IMR-90 (cell line): ENCODE measurements at regions not wholly inside any gene's neighbourhood (a gene's known extent, or its start where the extent isn't known, plus 50 kb on each side); places are given as distances from the start of the nearest gene placed in this dataset.
A peak's percentile ranks its signal among the peaks of the same experiment; 100 is the strongest.

Experiments
- ATAC-seq: fragments of 200-7000 bp; cut with Tn5 transposase; 2 replicates; pipeline ENCODE4 v1.9.1; 2020; ENCODE audit warnings: low read depth, mild to moderate bottlenecking, moderate library complexity
- BruUV-seq: library from RNA; stranded (reverse); fragments of 400-500 nt; replicated peaks from 2 replicates; lab custom pipeline; 2021; lab: Mats Ljungman, UMichigan
- CTCF ChIA-PET: fragments of 300-600 bp; formaldehyde crosslinking; extraction: SDS; loops from one replicate; lab custom pipeline; 2021; ENCODE audit warnings: antibody characterized with exemption; lab: Yijun Ruan, JAX
- POLR2A ChIA-PET: fragments of 300-600 bp; sonication (Branson Sonifier 250); formaldehyde crosslinking; loops from one replicate; lab custom pipeline; 2022; ENCODE audit warnings: antibody characterized with exemption; ENCODE audit not compliant: unreplicated experiment; lab: Charles Lee
- DNase-seq: peaks from one replicate; pipeline ENCODE4 v3.0.0; 2013
- H2AFZ ChIP-seq: replicated peaks from 2 replicates; pipeline ENCODE3; 2013; ENCODE audit warnings: low read length, mild to moderate bottlenecking; ENCODE audit not compliant: poor library complexity
- H2AK5ac ChIP-seq: 2 replicates; pipeline ENCODE4 v1.6.1; 2013; ENCODE audit warnings: low read depth, low read length, inconsistent platforms
- H2AK9ac ChIP-seq: replicated peaks from 2 replicates; pipeline ENCODE3; 2013; ENCODE audit warnings: mild to moderate bottlenecking, low read depth, low read length, moderate library complexity; ENCODE audit not compliant: poor library complexity
- H2BK120ac ChIP-seq: 2 replicates; pipeline ENCODE4 v1.6.1; 2013; ENCODE audit warnings: low read depth, low read length, inconsistent platforms
- H2BK15ac ChIP-seq: 3 replicates; pipeline ENCODE4 v1.6.1; 2013; ENCODE audit warnings: low read depth, low read length, inconsistent platforms
- H2BK20ac ChIP-seq: 2 replicates; pipeline ENCODE4 v1.6.1; 2013; ENCODE audit warnings: low read depth, mild to moderate bottlenecking, inconsistent platforms, low read length, moderate library complexity
- H2BK5ac ChIP-seq: 2 replicates; pipeline ENCODE4 v1.6.1; 2013; ENCODE audit warnings: mild to moderate bottlenecking, low read depth, low read length, inconsistent platforms; ENCODE audit not compliant: poor library complexity, severe bottlenecking
- H3K14ac ChIP-seq: replicated peaks from 2 replicates; pipeline ENCODE4 v1.6.1; 2013; ENCODE audit warnings: low read depth, low read length, inconsistent platforms
- H3K18ac ChIP-seq: 2 replicates; pipeline ENCODE4 v1.6.1; 2013; ENCODE audit warnings: low read depth, low read length, control low read depth
- H3K23ac ChIP-seq: 2 replicates; pipeline ENCODE4 v1.6.1; 2013; ENCODE audit warnings: low read depth, low read length, inconsistent platforms
- H3K27ac ChIP-seq: 2 replicates; pipeline ENCODE4 v1.5.1; 2013; ENCODE audit warnings: mild to moderate bottlenecking, control low read depth, low read length; ENCODE audit not compliant: insufficient read depth
- H3K27me3 ChIP-seq: 2 replicates; pipeline ENCODE4 v1.6.1; 2013; ENCODE audit warnings: low read length; ENCODE audit not compliant: control insufficient read depth, insufficient read depth
- H3K36me3 ChIP-seq: 2 replicates; pipeline ENCODE4 v1.6.1; 2013; ENCODE audit warnings: low read length, mixed read lengths; ENCODE audit not compliant: control insufficient read depth, insufficient read depth
- H3K4ac ChIP-seq: 2 replicates; pipeline ENCODE4 v1.6.1; 2013; ENCODE audit warnings: low read depth, low read length, inconsistent platforms
- H3K4me1 ChIP-seq: 2 replicates; pipeline ENCODE4 v1.6.1; 2013; ENCODE audit warnings: low read length, mixed read lengths; ENCODE audit not compliant: control insufficient read depth, insufficient read depth
- H3K4me2 ChIP-seq: 2 replicates; pipeline ENCODE4 v1.6.1; 2013; ENCODE audit warnings: low read depth, mild to moderate bottlenecking, control low read depth, low read length, moderate library complexity
- H3K4me3 ChIP-seq: 2 replicates; pipeline ENCODE4 v1.5.1; 2013; ENCODE audit warnings: low read depth, mild to moderate bottlenecking, control low read depth, low read length, moderate library complexity; ENCODE audit not compliant: insufficient read depth
- H3K56ac ChIP-seq: 2 replicates; pipeline ENCODE4 v1.6.1; 2013; ENCODE audit warnings: low read length, inconsistent platforms; ENCODE audit not compliant: insufficient read depth; ENCODE audit errors: extremely low read depth
- H3K79me1 ChIP-seq, 2 experiments: 2 replicates each; pipeline ENCODE4 v1.6.1; 2013; ENCODE audit warnings: low read length in 2 of 2, inconsistent platforms in 1 of 2, low read depth in 1 of 2
- H3K9ac ChIP-seq: 2 replicates; pipeline ENCODE4 v1.6.1; 2013; ENCODE audit warnings: low read depth, low read length, control low read depth
- H3K9me1 ChIP-seq: 2 replicates; pipeline ENCODE4 v1.6.1; 2013; ENCODE audit warnings: low read length, inconsistent platforms; ENCODE audit not compliant: insufficient read depth
- H3K9me3 ChIP-seq: 2 replicates; pipeline ENCODE4 v1.6.1; 2013; ENCODE audit warnings: low read length; ENCODE audit not compliant: control insufficient read depth, insufficient read depth
- H4K20me1 ChIP-seq: 2 replicates; pipeline ENCODE4 v1.6.1; 2013; ENCODE audit warnings: low read length, inconsistent platforms; ENCODE audit not compliant: insufficient read depth
- H4K5ac ChIP-seq: 2 replicates; pipeline ENCODE4 v1.6.1; 2013; ENCODE audit warnings: mild to moderate bottlenecking, low read depth, low read length, control low read depth
- H4K8ac ChIP-seq, 2 experiments: 2 replicates each; pipeline ENCODE4 v1.6.1; 2013; ENCODE audit warnings: low read depth in 2 of 2, low read length in 2 of 2, control low read depth in 1 of 2, inconsistent platforms in 1 of 2
- H4K91ac ChIP-seq: 2 replicates; pipeline ENCODE4 v1.6.1; 2013; ENCODE audit warnings: low read depth, low read length, inconsistent platforms; ENCODE audit not compliant: insufficient read depth
- BHLHE40 ChIP-seq: fragments of 150-350 bp; IDR thresholded peaks from 2 replicates; pipeline ENCODE4 v1.6.1; 2016; ENCODE audit warnings: mild to moderate bottlenecking, low read depth, low read length
- CEBPB ChIP-seq: IDR thresholded peaks from 2 replicates; pipeline ENCODE4 v1.6.1; 2012; ENCODE audit warnings: low read depth, low read length, improper control_type of control experiment
- CHD1 ChIP-seq: IDR thresholded peaks from 2 replicates; pipeline ENCODE4 v1.6.1; 2012; ENCODE audit warnings: low read depth, low read length, improper control_type of control experiment
- FOS ChIP-seq: fragments of 150-350 bp; IDR thresholded peaks from 2 replicates; pipeline ENCODE4 v1.6.1; 2016; ENCODE audit warnings: low read depth, low read length
- MAFK ChIP-seq: IDR thresholded peaks from 2 replicates; pipeline ENCODE4 v1.6.1; 2012; ENCODE audit warnings: low read depth, low read length, improper control_type of control experiment
- MAZ ChIP-seq: IDR thresholded peaks from 2 replicates; pipeline ENCODE4 v1.6.1; 2012; ENCODE audit warnings: low read depth, mild to moderate bottlenecking, low read length, improper control_type of control experiment, moderate library complexity, borderline replicate concordance
- MXI1 ChIP-seq: IDR thresholded peaks from 2 replicates; pipeline ENCODE4 v1.6.1; 2012; ENCODE audit warnings: low read depth, mild to moderate bottlenecking, low read length, moderate library complexity, borderline replicate concordance
- NFE2L2 ChIP-seq: fragments of 150-350 bp; IDR thresholded peaks from 2 replicates; pipeline ENCODE4 v1.6.1; 2016; ENCODE audit warnings: low read depth, mild to moderate bottlenecking, low read length
- POLR2A ChIP-seq: IDR thresholded peaks from 2 replicates; pipeline ENCODE4 v1.6.1; 2012; ENCODE audit warnings: mild to moderate bottlenecking, low read depth, low read length
- RAD21 ChIP-seq: IDR thresholded peaks from 2 replicates; pipeline ENCODE4 v1.6.1; 2012; ENCODE audit warnings: low read length, improper control_type of control experiment
- RCOR1 ChIP-seq: IDR thresholded peaks from 2 replicates; pipeline ENCODE4 v1.6.1; 2012; ENCODE audit warnings: mild to moderate bottlenecking, low read length, improper control_type of control experiment; ENCODE audit not compliant: insufficient replicate concordance
- RFX5 ChIP-seq: IDR thresholded peaks from 2 replicates; pipeline ENCODE4 v1.8.0; 2012; ENCODE audit warnings: low read depth, mild to moderate bottlenecking, low read length, moderate library complexity
- SMC3 ChIP-seq: fragments of 150-350 bp; IDR thresholded peaks from 2 replicates; pipeline ENCODE4 v1.6.1; 2016; ENCODE audit warnings: low read depth, mild to moderate bottlenecking, antibody characterized with exemption, low read length, moderate library complexity
- WGBS, 2 experiments: methylation state at CpG; one replicate each; pipeline versions ENCODE4 v1.1.5 to v1.1.7; 2013; ENCODE audit warnings: missing lambda C conversion rate in 2 of 2; ENCODE audit not compliant: insufficient read length in 1 of 2; ENCODE audit errors: extremely low coverage in 2 of 2; 5-methylcytosine and 5-hydroxymethylcytosine counted together
- dilution Hi-C: fragments of 300-500 bp; cut with HindIII; formaldehyde crosslinking; loops from one replicate; pipeline ENCODE4 v1.14.3; 2018; ENCODE audit warnings: low sequenced_read_pairs; ENCODE audit not compliant: unreplicated experiment
- in situ Hi-C: fragments of 300-500 bp; cut with MboI; formaldehyde crosslinking; loops from 3 replicates; pipeline ENCODE4 v1.14.3; 2019; ENCODE audit warnings: low sequenced_read_pairs, inconsistent platforms, mixed read lengths
- intact Hi-C: fragments of 100-400 bp; cut with micrococcal nuclease; formaldehyde crosslinking; loops from 2 replicates; pipeline ENCODE4 v1.10.0; 2022
- TF ChIP-seq, protein P1 (sequence below): fragments of 150-350 bp; IDR thresholded peaks from 2 replicates; pipeline ENCODE4 v1.6.1; 2017; ENCODE audit warnings: mild to moderate bottlenecking, antibody characterized with exemption, low read length, low read depth
- TF ChIP-seq, protein P2 (sequence below): conservative IDR thresholded peaks from 2 replicates; pipeline ENCODE4 v1.5.1; 2012; ENCODE audit warnings: mild to moderate bottlenecking, low read depth, low read length, improper control_type of control experiment
- TF ChIP-seq, protein P3 (sequence below): fragments of 150-350 bp; IDR thresholded peaks from 2 replicates; pipeline ENCODE4 v1.6.1; 2016; ENCODE audit warnings: low read depth, mild to moderate bottlenecking, low read length, moderate library complexity, borderline replicate concordance

DNA sequence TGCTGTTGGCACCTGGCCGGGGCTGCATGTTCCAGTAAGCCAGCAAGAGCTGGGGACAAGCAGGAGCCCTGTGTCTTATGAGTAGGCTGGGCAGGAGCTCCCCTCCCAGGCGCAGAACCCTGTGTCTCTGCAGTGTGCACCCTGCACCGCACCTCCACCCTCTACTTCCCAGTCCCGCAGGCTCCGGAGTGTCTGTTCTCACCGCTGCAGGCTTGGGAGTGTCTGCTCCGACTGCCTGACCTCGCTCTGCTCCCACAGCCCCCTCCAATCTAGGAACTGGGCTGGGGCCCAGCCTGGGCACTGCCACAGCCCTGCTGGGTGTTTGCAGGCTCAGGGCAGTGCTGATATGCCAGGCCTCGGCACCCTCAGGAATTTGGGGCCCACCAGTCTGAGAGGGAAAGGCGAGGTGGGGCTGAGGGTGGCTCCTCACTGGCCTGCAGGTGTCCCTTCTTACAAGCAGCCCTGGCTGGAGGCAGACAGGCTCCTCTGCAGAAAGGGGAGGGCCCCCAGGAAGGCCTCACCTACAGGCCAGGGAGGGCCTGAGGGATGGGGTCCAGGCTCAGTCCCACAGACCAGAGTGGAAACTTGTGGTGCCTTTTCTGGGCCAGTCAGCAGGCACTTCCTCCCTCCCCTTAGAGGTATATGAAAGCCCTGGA is 871.6 kb upstream of the GJE1 start:
- Histone ChIP-seq H3K14ac (no peak overlapping the region), H3K9me1 (no peaks in the 10 kb centered on the region), H3K36me3 (no peaks in the 10 kb centered on the region), H2AK9ac (no peak overlapping the region), H3K79me1 (no peaks in the 10 kb centered on the region), H3K4me2 (no peak overlapping the region), H4K20me1 (no peaks in the 10 kb centered on the region), H3K4me3 (no peak overlapping the region), H4K5ac (no peak overlapping the region), H3K56ac (no peak overlapping the region), H2BK20ac (no peak overlapping the region), H4K8ac (no peak overlapping the region), H2AK5ac (no peak overlapping the region), H3K27me3 (no peaks in the 10 kb centered on the region), H3K23ac (no peak overlapping the region), H3K4ac (no peak overlapping the region), H2BK15ac (no peak overlapping the region), H3K18ac (no peak overlapping the region), H3K9ac (no peak overlapping the region), H2AFZ (peak overlapping the region; percentile 63), H2BK120ac (no peak overlapping the region), H3K27ac (no peak overlapping the region), H3K9me3 (no peaks in the 10 kb centered on the region), H2BK5ac (no peak overlapping the region), H4K91ac (no peak overlapping the region), H3K4me1 (no peaks in the 10 kb centered on the region)
- WGBS, 2 experiments, result 100% methylated on average over 1 of the region's 10 CpGs; no CpG with 5 or more reads in 1 of the 2 experiments
- no peak for ATAC-seq
- ChIA-PET POLR2A (no interaction called here), CTCF (no interaction called here)
- BruUV-seq, result no TSS peak
- no peak for DNase-seq
- TF ChIP-seq, protein P1, sequence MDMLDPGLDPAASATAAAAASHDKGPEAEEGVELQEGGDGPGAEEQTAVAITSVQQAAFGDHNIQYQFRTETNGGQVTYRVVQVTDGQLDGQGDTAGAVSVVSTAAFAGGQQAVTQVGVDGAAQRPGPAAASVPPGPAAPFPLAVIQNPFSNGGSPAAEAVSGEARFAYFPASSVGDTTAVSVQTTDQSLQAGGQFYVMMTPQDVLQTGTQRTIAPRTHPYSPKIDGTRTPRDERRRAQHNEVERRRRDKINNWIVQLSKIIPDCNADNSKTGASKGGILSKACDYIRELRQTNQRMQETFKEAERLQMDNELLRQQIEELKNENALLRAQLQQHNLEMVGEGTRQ, result no peak
- TF ChIP-seq, protein P2, sequence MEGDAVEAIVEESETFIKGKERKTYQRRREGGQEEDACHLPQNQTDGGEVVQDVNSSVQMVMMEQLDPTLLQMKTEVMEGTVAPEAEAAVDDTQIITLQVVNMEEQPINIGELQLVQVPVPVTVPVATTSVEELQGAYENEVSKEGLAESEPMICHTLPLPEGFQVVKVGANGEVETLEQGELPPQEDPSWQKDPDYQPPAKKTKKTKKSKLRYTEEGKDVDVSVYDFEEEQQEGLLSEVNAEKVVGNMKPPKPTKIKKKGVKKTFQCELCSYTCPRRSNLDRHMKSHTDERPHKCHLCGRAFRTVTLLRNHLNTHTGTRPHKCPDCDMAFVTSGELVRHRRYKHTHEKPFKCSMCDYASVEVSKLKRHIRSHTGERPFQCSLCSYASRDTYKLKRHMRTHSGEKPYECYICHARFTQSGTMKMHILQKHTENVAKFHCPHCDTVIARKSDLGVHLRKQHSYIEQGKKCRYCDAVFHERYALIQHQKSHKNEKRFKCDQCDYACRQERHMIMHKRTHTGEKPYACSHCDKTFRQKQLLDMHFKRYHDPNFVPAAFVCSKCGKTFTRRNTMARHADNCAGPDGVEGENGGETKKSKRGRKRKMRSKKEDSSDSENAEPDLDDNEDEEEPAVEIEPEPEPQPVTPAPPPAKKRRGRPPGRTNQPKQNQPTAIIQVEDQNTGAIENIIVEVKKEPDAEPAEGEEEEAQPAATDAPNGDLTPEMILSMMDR, result no peak
- TF ChIP-seq CEBPB (no peak), BHLHE40 (no peak), NFE2L2 (no peak), MAZ (no peak), MAFK (no peak), RAD21 (no peak), MXI1 (no peak), FOS (no peak), RCOR1 (no peak), POLR2A (no peak), RFX5 (no peak), SMC3 (no peak), CHD1 (no peak)
- TF ChIP-seq, protein P3, sequence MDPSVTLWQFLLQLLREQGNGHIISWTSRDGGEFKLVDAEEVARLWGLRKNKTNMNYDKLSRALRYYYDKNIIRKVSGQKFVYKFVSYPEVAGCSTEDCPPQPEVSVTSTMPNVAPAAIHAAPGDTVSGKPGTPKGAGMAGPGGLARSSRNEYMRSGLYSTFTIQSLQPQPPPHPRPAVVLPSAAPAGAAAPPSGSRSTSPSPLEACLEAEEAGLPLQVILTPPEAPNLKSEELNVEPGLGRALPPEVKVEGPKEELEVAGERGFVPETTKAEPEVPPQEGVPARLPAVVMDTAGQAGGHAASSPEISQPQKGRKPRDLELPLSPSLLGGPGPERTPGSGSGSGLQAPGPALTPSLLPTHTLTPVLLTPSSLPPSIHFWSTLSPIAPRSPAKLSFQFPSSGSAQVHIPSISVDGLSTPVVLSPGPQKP, result no peak
- intact Hi-C loops, result no loop called here
- dilution Hi-C loops, result no loop called here
- in situ Hi-C loops, result no loop called here
